Endothelial cell of umbilical vein (primary cell): ENCODE measurements at regions not wholly inside any gene's neighbourhood (a gene's known extent, or its start where the extent isn't known, plus 50 kb on each side); places are given as distances from the start of the nearest gene placed in this dataset.

Experiments
- BruUV-seq: library from RNA; stranded (reverse); fragments of 400-500 nt; replicated peaks from 2 replicates; lab custom pipeline; 2021; lab: Mats Ljungman, UMichigan
- CTCF ChIA-PET: fragments of 300-600, 350-600 bp; sonication (Branson Sonifier 250); formaldehyde crosslinking; loops from one replicate; lab custom pipeline; 2021; ENCODE audit warnings: antibody characterized with exemption, inconsistent platforms; lab: Charles Lee
- POLR2A ChIA-PET: fragments of 300-600, 350-600 bp; sonication (Branson Sonifier 250); formaldehyde crosslinking; loops from one replicate; lab custom pipeline; 2021; ENCODE audit warnings: antibody characterized with exemption, inconsistent platforms; lab: Charles Lee
- DNase-seq: peaks from one replicate; pipeline ENCODE4 v3.0.0-alpha.2; 2011; ENCODE audit warnings: low read depth, low spot score
- FAIRE-seq: peaks from 2 replicates; lab custom pipeline; 2011; peaks lifted over from hg19 to GRCh38; lab: Jason Lieb, UNC
- H2AFZ ChIP-seq: 2 replicates; pipeline ENCODE4 v1.6.0; 2012; ENCODE audit warnings: low read depth, low read length, control low read depth, inconsistent platforms
- H3K27ac ChIP-seq: 2 replicates; pipeline ENCODE4 v1.5.1; 2011; ENCODE audit warnings: low read depth, mild to moderate bottlenecking, control low read depth, low read length, moderate library complexity; ENCODE audit not compliant: insufficient read depth
- H3K27me3 ChIP-seq, 2 experiments: 2 replicates each; pipeline versions ENCODE4 v1.6.0 to v1.6.1; 2011; ENCODE audit warnings: low read length in 2 of 2, mixed read lengths in 1 of 2; ENCODE audit not compliant: control insufficient read depth in 2 of 2, insufficient read depth in 2 of 2
- H3K36me3 ChIP-seq, 2 experiments: 2 replicates in 1 of 2; 3 replicates in 1 of 2; pipeline ENCODE4 v1.5.1; 2011; ENCODE audit warnings: low read length in 2 of 2, mild to moderate bottlenecking in 1 of 2, moderate library complexity in 1 of 2; ENCODE audit not compliant: control insufficient read depth in 2 of 2, insufficient read depth in 2 of 2; ENCODE audit errors: extremely low read depth in 1 of 2
- H3K4me1 ChIP-seq: 3 replicates; pipeline ENCODE4 v1.5.1; 2011; ENCODE audit warnings: mild to moderate bottlenecking, low read length; ENCODE audit not compliant: control insufficient read depth, insufficient read depth; ENCODE audit errors: extremely low read depth
- H3K4me2 ChIP-seq: 2 replicates; pipeline ENCODE4 v1.6.1; 2011; ENCODE audit warnings: low read length, control low read depth, mixed read lengths; ENCODE audit not compliant: insufficient read depth
- H3K4me3 ChIP-seq, 3 experiments: fragments of 200-600 bp in 1 of 3; sonication (generic), shearing (Covaris generic) in 1 of 3; replicated peaks in 1 of 3; 2 replicates each; pipeline ENCODE4 v1.5.1; 2011 to 2016; ENCODE audit warnings: control low read depth in 3 of 3, low read length in 3 of 3, mild to moderate bottlenecking in 2 of 3, inconsistent platforms in 1 of 3, low read depth in 1 of 3, moderate library complexity in 1 of 3; ENCODE audit not compliant: insufficient read depth in 1 of 3
- H3K79me2 ChIP-seq: 2 replicates; pipeline ENCODE4 v1.6.0; 2012; ENCODE audit warnings: low read length, inconsistent platforms; ENCODE audit not compliant: control insufficient read depth, insufficient read depth
- H3K9ac ChIP-seq: replicated peaks from 2 replicates; pipeline ENCODE3; 2011; ENCODE audit warnings: low read length, control low read depth; ENCODE audit not compliant: insufficient read depth; ENCODE audit errors: extremely low read depth
- H3K9me1 ChIP-seq: replicated peaks from 3 replicates; pipeline ENCODE4 v1.6.0; 2011; ENCODE audit warnings: mild to moderate bottlenecking, low read length; ENCODE audit not compliant: control insufficient read depth, insufficient read depth; ENCODE audit errors: extremely low read depth
- H3K9me3 ChIP-seq: replicated peaks from 2 replicates; pipeline ENCODE4 v1.5.1; 2012; ENCODE audit warnings: low read length, inconsistent platforms; ENCODE audit not compliant: control insufficient read depth, insufficient read depth
- H4K20me1 ChIP-seq: replicated peaks from 2 replicates; pipeline ENCODE3; 2011; ENCODE audit warnings: mild to moderate bottlenecking, low read length; ENCODE audit not compliant: control insufficient read depth, insufficient read depth; ENCODE audit errors: extremely low read depth
- CTCF ChIP-seq, 2 donors: IDR thresholded peaks; 1 replicate in 1 of 2; 2 replicates in 1 of 2; pipeline ENCODE4 v1.5.1; 2011; ENCODE audit warnings: low read length in 2 of 2, mild to moderate bottlenecking in 2 of 2, moderate library complexity in 2 of 2, control low read depth in 1 of 2, inconsistent platforms in 1 of 2, low read depth in 1 of 2; ENCODE audit not compliant: insufficient read depth in 1 of 2; ENCODE audit errors: extremely low read depth in 1 of 2
- EZH2 ChIP-seq: IDR thresholded peaks from 2 replicates; pipeline ENCODE4 v1.6.1; 2012; ENCODE audit warnings: borderline replicate concordance, low read depth, mild to moderate bottlenecking, moderate library complexity, low read length, inconsistent platforms; ENCODE audit not compliant: severe bottlenecking
- FOS ChIP-seq: IDR thresholded peaks from 2 replicates; pipeline ENCODE4 v1.6.1; 2011; ENCODE audit warnings: mild to moderate bottlenecking, low read length, moderate library complexity, borderline replicate concordance; ENCODE audit not compliant: insufficient read depth
- GATA2 ChIP-seq: IDR thresholded peaks from 2 replicates; pipeline ENCODE4 v1.7.0; 2011; ENCODE audit warnings: low read depth, mild to moderate bottlenecking, moderate library complexity, mixed read lengths, low read length; ENCODE audit not compliant: insufficient read length, insufficient read depth
- JUN ChIP-seq: IDR thresholded peaks from 2 replicates; pipeline ENCODE4 v1.6.1; 2011; ENCODE audit warnings: borderline replicate concordance, low read depth; ENCODE audit not compliant: insufficient read length, insufficient read depth
- MAX ChIP-seq: IDR thresholded peaks from 2 replicates; pipeline ENCODE4 v1.6.1; 2011; ENCODE audit not compliant: insufficient read depth, insufficient read length
- MYC ChIP-seq: IDR thresholded peaks from one replicate; pipeline ENCODE4 v1.6.1; 2011; ENCODE audit warnings: mild to moderate bottlenecking, low read depth, low read length
- POLR2A ChIP-seq: IDR thresholded peaks from 2 replicates; pipeline ENCODE4 v1.6.1; 2012; ENCODE audit warnings: low read depth, mild to moderate bottlenecking, control low read depth, low read length
- POLR2AphosphoS5 ChIP-seq: IDR thresholded peaks from 2 replicates; pipeline ENCODE4 v1.6.1; 2012; ENCODE audit warnings: low read depth, mild to moderate bottlenecking, control low read depth, low read length, moderate library complexity; ENCODE audit not compliant: insufficient read depth
- dilution Hi-C: fragments of 300-500 bp; cut with MboI; formaldehyde crosslinking; loops from one replicate; pipeline ENCODE4 v1.15.0; 2019; ENCODE audit warnings: low sequenced_read_pairs; ENCODE audit not compliant: extremely low pct_ligation_motif_present
- intact Hi-C: fragments of 100-400 bp; cut with micrococcal nuclease; formaldehyde crosslinking; loops from one replicate; pipeline ENCODE4 v1.10.0; 2022

- CTCF ChIA-PET, result interaction anchor here (0.9 to 2.2 kb wide), 3 partner anchors 11 to 18 kb away, joined by 3 to 9 read pairs (median 4); no protein-coding TSS in a partner anchor
- intact Hi-C loops, result no loop called here
- no peaks in the 10 kb centered on the region for H3K36me3 ChIP-seq
- H3K4me1 ChIP-seq, result no peaks in the 10 kb centered on the region
- no peak overlapping the region for H3K4me3 ChIP-seq
- no peak overlapping the region for H2AFZ ChIP-seq
- no peaks in the 10 kb centered on the region for H3K27me3 ChIP-seq
- DNase-seq (no peak), FAIRE-seq (no peak)
- TF ChIP-seq GATA2 (no peak), MYC (no peak), POLR2AphosphoS5 (no peak), POLR2A (no peak), MAX (no peak), CTCF (IDR thresholded peaks at IDR 0.05; ENCODE audit: extremely low read depth in 1 of 2, insufficient read depth in 1 of 2, low read depth in 1 of 2, low read length in 2 of 2) (no peak), FOS (no peak), JUN (no peak), EZH2 (no peak)
- H3K4me2 ChIP-seq, result no peak overlapping the region
- no peaks in the 10 kb centered on the region for H3K9me1 ChIP-seq
- POLR2A ChIA-PET, result no interaction called here
- H3K27ac ChIP-seq, result no peak overlapping the region
- H3K79me2 ChIP-seq, result no peaks in the 10 kb centered on the region
- H4K20me1 ChIP-seq, result no peaks in the 10 kb centered on the region
- no peak overlapping the region for H3K9ac ChIP-seq
- no peaks in the 10 kb centered on the region for H3K9me3 ChIP-seq
- BruUV-seq, result no TSS peak
- dilution Hi-C loops, result no loop called here
These were observed 494.2 kb upstream of the AGTR1 start for GRCh38 chr3:148203297-148204010.
